ENCODE measurements at regions not wholly inside any gene's neighbourhood (a gene's known extent, or its start where the extent isn't known, plus 50 kb on each side); places are given as distances from the start of the nearest gene placed in this dataset.
"Not testable (repeated sequence)": the region's sequence is repeated elsewhere in the genome, so short reads cannot be mapped to it uniquely, and the experiment has no call there.

- TF ChIP-seq TSHZ2 (CRISPR knock-in tag; IDR thresholded peaks at IDR 0.05): no peak
- no peak for TF ChIP-seq PATZ1 (CRISPR knock-in tag; IDR thresholded peaks at IDR 0.05; ENCODE audit: borderline replicate concordance)
- TF ChIP-seq ZFP3 (CRISPR knock-in tag; IDR thresholded peaks at IDR 0.05): no peak
- TF ChIP-seq GLIS3 (CRISPR knock-in tag; IDR thresholded peaks at IDR 0.05): no peak
- no peak for TF ChIP-seq ZC3H10 (CRISPR knock-in tag; IDR thresholded peaks at IDR 0.05)
- no peak for TF ChIP-seq CSRNP3 (CRISPR knock-in tag; IDR thresholded peaks at IDR 0.05)
- TF ChIP-seq ZNF565 (CRISPR knock-in tag; conservative IDR thresholded peaks at IDR 0.05; ENCODE audit: low read depth): no peak
- no peak for TF ChIP-seq CREB5 (CRISPR knock-in tag; IDR thresholded peaks at IDR 0.05; ENCODE audit: low read depth)
- TF ChIP-seq ZNF8 (CRISPR knock-in tag; IDR thresholded peaks at IDR 0.05): no peak
- TF ChIP-seq RARB (CRISPR knock-in tag; IDR thresholded peaks at IDR 0.05): no peak
- TF ChIP-seq BACH2 (CRISPR knock-in tag; IDR thresholded peaks at IDR 0.05; ENCODE audit: borderline replicate concordance): no peak
- TF ChIP-seq SNAI2 (CRISPR knock-in tag; IDR thresholded peaks at IDR 0.05): no peak
- no peak for TF ChIP-seq PPARA (CRISPR knock-in tag; IDR thresholded peaks at IDR 0.05; ENCODE audit: borderline replicate concordance)
- no peak for ATAC-seq
Measured at GRCh38 chr5:106392766-106393165, 1278.0 kb downstream of the EFNA5 start.

- ATAC-seq: not testable (repeated sequence)
Measured at GRCh38 chr5:106387767-106388166, 1283.0 kb downstream of the EFNA5 start.

- no peak for ATAC-seq
- TF ChIP-seq TCF4 (CRISPR knock-in tag; IDR thresholded peaks at IDR 0.05; ENCODE audit: borderline replicate concordance) (no peak), ESRRG (CRISPR knock-in tag; IDR thresholded peaks at IDR 0.05) (no peak), POU6F1 (CRISPR knock-in tag; IDR thresholded peaks at IDR 0.05; ENCODE audit: borderline replicate concordance, low read depth) (no peak), ZNF8 (CRISPR knock-in tag; IDR thresholded peaks at IDR 0.05) (no peak), PPARA (CRISPR knock-in tag; IDR thresholded peaks at IDR 0.05; ENCODE audit: borderline replicate concordance) (no peak), TSHZ2 (CRISPR knock-in tag; IDR thresholded peaks at IDR 0.05) (no peak), CREB5 (CRISPR knock-in tag; IDR thresholded peaks at IDR 0.05; ENCODE audit: low read depth) (no peak), GLIS3 (CRISPR knock-in tag; IDR thresholded peaks at IDR 0.05) (no peak), ARNTL (CRISPR knock-in tag; IDR thresholded peaks at IDR 0.05; ENCODE audit: borderline replicate concordance, low read depth) (no peak), ZNF70 (CRISPR knock-in tag; IDR thresholded peaks at IDR 0.05) (no peak), ZNF565 (CRISPR knock-in tag; conservative IDR thresholded peaks at IDR 0.05; ENCODE audit: low read depth) (no peak), ISL1 (CRISPR knock-in tag; IDR thresholded peaks at IDR 0.05) (no peak), PATZ1 (CRISPR knock-in tag; IDR thresholded peaks at IDR 0.05; ENCODE audit: borderline replicate concordance) (no peak), OSR1 (CRISPR knock-in tag; IDR thresholded peaks at IDR 0.05) (no peak), CSRNP3 (CRISPR knock-in tag; IDR thresholded peaks at IDR 0.05) (no peak)
Measured at GRCh38 chr5:106386287-106386686, 1284.5 kb downstream of the EFNA5 start.
